NT2/D1 (cell line): ENCODE measurements at regions not wholly inside any gene's neighbourhood (a gene's known extent, or its start where the extent isn't known, plus 50 kb on each side); places are given as distances from the start of the nearest gene placed in this dataset.

Experiments
- YY1 ChIP-seq: IDR thresholded peaks from 2 replicates; pipeline ENCODE4 v1.6.1; 2011; ENCODE audit not compliant: insufficient read length, insufficient read depth
- ZNF274 ChIP-seq: IDR thresholded peaks from 2 replicates; pipeline ENCODE4 v1.6.1; 2011; ENCODE audit warnings: mild to moderate bottlenecking, low read depth, low read length

DNA sequence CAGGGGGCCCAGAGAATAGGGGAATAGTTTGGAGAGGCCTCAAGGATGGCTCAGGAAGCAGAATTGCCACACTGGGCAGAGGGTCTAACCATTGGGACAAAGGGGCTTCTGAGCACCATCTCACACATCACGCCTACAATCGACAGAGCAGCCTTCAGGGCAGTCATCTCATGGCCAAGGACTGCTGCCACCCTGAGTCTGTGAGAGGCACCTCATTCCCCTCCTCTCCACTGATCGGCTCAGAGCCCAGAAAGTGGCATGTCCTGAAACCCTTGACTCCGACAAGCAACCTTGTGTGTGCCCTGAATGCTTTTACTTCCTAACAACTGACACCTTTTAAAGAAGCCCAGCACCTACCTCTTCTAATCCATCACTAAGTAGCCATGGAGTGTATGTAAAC lies 128.9 kb upstream of the PTPN3 start:
- TF ChIP-seq YY1 (no peak), ZNF274 (no peak)
